Activated CD8-positive, alpha-beta T cell treated with anti-CD3 and anti-CD28 coated beads for 36 hours (primary cell): ENCODE measurements at regions not wholly inside any gene's neighbourhood (a gene's known extent, or its start where the extent isn't known, plus 50 kb on each side); places are given as distances from the start of the nearest gene placed in this dataset.

Source experiments
- ATAC-seq: fragments of 200-7000 bp; cut with Tn5 transposase; one replicate; pipeline ENCODE4 v1.10.0; 2021; ENCODE audit warnings: mild to moderate bottlenecking, moderate library complexity
- CTCF ChIA-PET: fragments of 350-600 bp; sonication (Branson Sonifier 250); formaldehyde crosslinking; loops from one replicate; lab custom pipeline; 2021; ENCODE audit warnings: antibody characterized with exemption; lab: Charles Lee
- POLR2A ChIA-PET: fragments of 350-600 bp; sonication (Branson Sonifier 250); formaldehyde crosslinking; loops from one replicate; lab custom pipeline; 2021; ENCODE audit warnings: antibody characterized with exemption; lab: Charles Lee
- DNase-seq: peaks from one replicate; pipeline ENCODE4 v3.0.0-alpha.2; 2020
- H3K27ac Mint-ChIP-seq: one replicate; pipeline ENCODE4 v1.8.0; 2021; ENCODE audit warnings: mild to moderate bottlenecking, mixed read lengths
- H3K27me3 Mint-ChIP-seq: one replicate; pipeline ENCODE4 v1.8.0; 2021; ENCODE audit warnings: mixed read lengths
- H3K36me3 Mint-ChIP-seq: one replicate; pipeline ENCODE4 v1.8.0; 2021; ENCODE audit warnings: low read depth, mixed read lengths
- H3K4me1 Mint-ChIP-seq: one replicate; pipeline ENCODE4 v1.8.0; 2021; ENCODE audit warnings: low read depth, mixed read lengths
- H3K4me3 Mint-ChIP-seq: one replicate; pipeline ENCODE4 v1.8.0; 2021; ENCODE audit warnings: mild to moderate bottlenecking, moderate library complexity, mixed read lengths
- H3K9me3 Mint-ChIP-seq: one replicate; pipeline ENCODE4 v1.8.0; 2021; ENCODE audit warnings: mixed read lengths
- intact Hi-C: fragments of 100-400 bp; cut with micrococcal nuclease; formaldehyde crosslinking; loops from one replicate; pipeline ENCODE4 v1.10.0; 2022
- TF ChIP-seq, protein P1 (sequence below): fragments of 200-600 bp; IDR thresholded peaks from one replicate; pipeline ENCODE4 v1.8.0; 2022; ENCODE audit warnings: antibody characterized with exemption, mild to moderate bottlenecking

GRCh38 chr1:185409763-185410528 lies 92.9 kb upstream of the IVNS1ABP start:
- intact Hi-C loops, result no loop called here
- DNase-seq (no peak), ATAC-seq (no peak)
- Mint-ChIP-seq H3K4me1 (peaks cover 14% of the 10 kb centered on the region), H3K27me3 (no peaks in the 10 kb centered on the region), H3K4me3 (no peak overlapping the region), H3K36me3 (peaks cover 2% of the 10 kb centered on the region), H3K27ac (no peak overlapping the region), H3K9me3 (peaks cover 5% of the 10 kb centered on the region)
- ChIA-PET CTCF (interaction anchor here (1.2 kb wide), 1 partner anchor 19 kb away, joined by 3 read pairs; no protein-coding TSS in a partner anchor), POLR2A (no interaction called here)
- TF ChIP-seq, protein P1, sequence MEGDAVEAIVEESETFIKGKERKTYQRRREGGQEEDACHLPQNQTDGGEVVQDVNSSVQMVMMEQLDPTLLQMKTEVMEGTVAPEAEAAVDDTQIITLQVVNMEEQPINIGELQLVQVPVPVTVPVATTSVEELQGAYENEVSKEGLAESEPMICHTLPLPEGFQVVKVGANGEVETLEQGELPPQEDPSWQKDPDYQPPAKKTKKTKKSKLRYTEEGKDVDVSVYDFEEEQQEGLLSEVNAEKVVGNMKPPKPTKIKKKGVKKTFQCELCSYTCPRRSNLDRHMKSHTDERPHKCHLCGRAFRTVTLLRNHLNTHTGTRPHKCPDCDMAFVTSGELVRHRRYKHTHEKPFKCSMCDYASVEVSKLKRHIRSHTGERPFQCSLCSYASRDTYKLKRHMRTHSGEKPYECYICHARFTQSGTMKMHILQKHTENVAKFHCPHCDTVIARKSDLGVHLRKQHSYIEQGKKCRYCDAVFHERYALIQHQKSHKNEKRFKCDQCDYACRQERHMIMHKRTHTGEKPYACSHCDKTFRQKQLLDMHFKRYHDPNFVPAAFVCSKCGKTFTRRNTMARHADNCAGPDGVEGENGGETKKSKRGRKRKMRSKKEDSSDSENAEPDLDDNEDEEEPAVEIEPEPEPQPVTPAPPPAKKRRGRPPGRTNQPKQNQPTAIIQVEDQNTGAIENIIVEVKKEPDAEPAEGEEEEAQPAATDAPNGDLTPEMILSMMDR, result no peak

GRCh38 chr1:185409345-185409744 lies 92.3 kb upstream of the IVNS1ABP start:
- Mint-ChIP-seq H3K27me3 (no peaks in the 10 kb centered on the region), H3K4me1 (peaks cover 20% of the 10 kb centered on the region), H3K27ac (no peak overlapping the region), H3K9me3 (peaks cover 5% of the 10 kb centered on the region), H3K4me3 (no peak overlapping the region), H3K36me3 (peaks cover 2% of the 10 kb centered on the region)
- TF ChIP-seq, protein P1, result no peak
- DNase-seq (no peak), ATAC-seq (no peak)
- POLR2A ChIA-PET, result no interaction called here
- CTCF ChIA-PET, result interaction anchor here (1.2 kb wide), 1 partner anchor 19 kb away, joined by 3 read pairs; no protein-coding TSS in a partner anchor
- intact Hi-C loops, result no loop called here

DNA sequence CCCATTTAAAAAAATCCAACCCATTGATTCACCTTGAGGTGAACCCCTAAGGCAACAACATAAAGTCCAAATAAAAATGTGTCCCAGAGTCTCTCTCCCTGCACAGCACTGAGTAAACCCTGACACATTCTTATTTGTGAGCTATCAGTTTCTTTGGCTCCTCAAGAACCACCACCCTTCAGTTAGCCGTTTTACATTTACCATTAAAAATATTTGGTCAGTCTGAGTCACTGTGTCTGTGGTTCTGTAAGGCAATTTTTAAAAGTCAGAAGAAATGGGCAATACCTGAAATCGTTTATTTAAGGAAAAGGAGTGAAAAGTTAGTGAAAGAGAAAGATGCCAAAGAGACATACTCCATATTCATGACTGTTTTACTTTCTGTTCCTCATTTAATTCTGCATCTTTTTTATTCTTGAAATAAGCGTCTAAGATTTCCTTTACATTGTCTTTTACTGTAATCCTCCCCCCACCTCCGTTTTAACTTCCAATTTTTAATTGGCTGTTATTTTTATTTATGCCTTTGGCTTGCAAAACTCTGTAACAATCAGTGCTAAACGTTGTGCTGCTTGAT lies 91.7 kb upstream of the IVNS1ABP start:
- H3K4me3 Mint-ChIP-seq, result no peak overlapping the region
- H3K36me3 Mint-ChIP-seq, result peaks cover 2% of the 10 kb centered on the region
- ChIA-PET POLR2A (no interaction called here), CTCF (no interaction called here)
- intact Hi-C loops, result no loop called here
- H3K4me1 Mint-ChIP-seq, result peaks cover 21% of the 10 kb centered on the region
- H3K9me3 Mint-ChIP-seq, result peaks cover 5% of the 10 kb centered on the region
- ATAC-seq (no peak), DNase-seq (no peak)
- H3K27ac Mint-ChIP-seq, result no peak overlapping the region
- H3K27me3 Mint-ChIP-seq, result no peaks in the 10 kb centered on the region
- TF ChIP-seq, protein P1, result no peak

DNA sequence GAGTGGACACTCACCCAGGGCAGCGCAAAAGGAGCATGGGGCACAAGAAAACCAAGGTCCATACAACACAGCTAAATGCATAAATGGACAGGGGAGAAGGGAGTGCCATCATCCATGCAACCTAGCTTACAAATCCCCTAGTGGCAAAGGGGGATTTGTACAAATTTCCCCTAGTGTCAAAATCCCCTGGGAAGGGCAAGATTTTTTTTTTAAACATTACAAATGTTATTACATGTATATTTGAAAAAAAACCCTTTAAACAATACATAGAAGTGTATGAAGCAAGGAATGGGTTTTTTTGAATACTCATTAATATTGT lies 89.6 kb upstream of the IVNS1ABP start:
- POLR2A ChIA-PET, result no interaction called here
- peaks cover 5% of the 10 kb centered on the region for H3K9me3 Mint-ChIP-seq
- TF ChIP-seq, protein P1, result no peak
- peaks cover 14% of the 10 kb centered on the region for H3K4me1 Mint-ChIP-seq
- peaks cover 2% of the 10 kb centered on the region for H3K36me3 Mint-ChIP-seq
- intact Hi-C loops, result no loop called here
- no peak overlapping the region for H3K4me3 Mint-ChIP-seq
- H3K27me3 Mint-ChIP-seq, result peaks cover 4% of the 10 kb centered on the region
- CTCF ChIA-PET, result interaction anchor here (1.0 kb wide), 1 partner anchor 263 kb away, joined by 3 read pairs; no protein-coding TSS in a partner anchor
- DNase-seq (no peak), ATAC-seq (no peak)
- H3K27ac Mint-ChIP-seq, result no peak overlapping the region

DNA sequence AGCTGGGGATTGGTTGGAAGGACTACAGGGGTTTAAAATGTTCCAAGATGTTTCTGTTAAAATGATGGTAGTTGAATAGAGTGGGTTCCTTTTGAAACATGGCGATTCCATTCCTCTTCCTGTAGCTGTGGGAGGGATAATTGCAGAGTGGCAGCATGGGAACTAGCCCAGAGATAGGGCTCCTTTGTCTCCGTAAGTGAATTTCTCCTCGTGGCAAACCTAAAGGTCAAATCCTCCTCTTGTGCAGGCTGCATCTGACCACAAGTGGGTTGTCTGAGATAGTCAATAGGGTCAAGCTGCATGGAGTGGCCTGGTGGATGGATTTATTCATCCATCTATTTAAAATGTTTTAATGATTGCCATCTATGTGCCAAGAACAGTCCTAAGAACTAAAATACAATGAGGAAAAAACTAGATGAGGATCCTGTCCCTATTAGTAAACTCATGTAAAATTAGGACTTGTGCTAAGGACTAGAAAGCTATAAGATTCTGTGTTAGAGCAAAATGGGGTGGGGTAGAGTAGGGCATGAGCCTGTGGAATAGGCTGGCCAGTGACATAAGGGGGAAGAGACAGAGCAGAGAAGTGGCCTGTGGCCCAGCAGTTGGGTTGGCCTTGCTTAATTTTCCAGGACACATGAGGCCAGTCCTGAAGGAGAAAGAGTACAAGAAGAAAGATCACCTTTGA lies 89.1 kb upstream of the IVNS1ABP start:
- ChIA-PET CTCF (interaction anchor here (1.0 kb wide), 1 partner anchor 264 kb away, joined by 3 read pairs; no protein-coding TSS in a partner anchor), POLR2A (no interaction called here)
- Mint-ChIP-seq H3K9me3 (peaks cover 5% of the 10 kb centered on the region), H3K36me3 (peaks cover 2% of the 10 kb centered on the region), H3K4me3 (no peak overlapping the region), H3K27me3 (peaks cover 4% of the 10 kb centered on the region), H3K27ac (no peak overlapping the region), H3K4me1 (peaks cover 14% of the 10 kb centered on the region)
- no peak for ATAC-seq
- intact Hi-C loops, result no loop called here
- TF ChIP-seq, protein P1, result no peak
- DNase-seq, result no peak
